ENCODE measurements at regions not wholly inside any gene's neighbourhood (a gene's known extent, or its start where the extent isn't known, plus 50 kb on each side); places are given as distances from the start of the nearest gene placed in this dataset.
"Not testable (repeated sequence)": the region's sequence is repeated elsewhere in the genome, so short reads cannot be mapped to it uniquely, and the experiment has no call there.

DNA sequence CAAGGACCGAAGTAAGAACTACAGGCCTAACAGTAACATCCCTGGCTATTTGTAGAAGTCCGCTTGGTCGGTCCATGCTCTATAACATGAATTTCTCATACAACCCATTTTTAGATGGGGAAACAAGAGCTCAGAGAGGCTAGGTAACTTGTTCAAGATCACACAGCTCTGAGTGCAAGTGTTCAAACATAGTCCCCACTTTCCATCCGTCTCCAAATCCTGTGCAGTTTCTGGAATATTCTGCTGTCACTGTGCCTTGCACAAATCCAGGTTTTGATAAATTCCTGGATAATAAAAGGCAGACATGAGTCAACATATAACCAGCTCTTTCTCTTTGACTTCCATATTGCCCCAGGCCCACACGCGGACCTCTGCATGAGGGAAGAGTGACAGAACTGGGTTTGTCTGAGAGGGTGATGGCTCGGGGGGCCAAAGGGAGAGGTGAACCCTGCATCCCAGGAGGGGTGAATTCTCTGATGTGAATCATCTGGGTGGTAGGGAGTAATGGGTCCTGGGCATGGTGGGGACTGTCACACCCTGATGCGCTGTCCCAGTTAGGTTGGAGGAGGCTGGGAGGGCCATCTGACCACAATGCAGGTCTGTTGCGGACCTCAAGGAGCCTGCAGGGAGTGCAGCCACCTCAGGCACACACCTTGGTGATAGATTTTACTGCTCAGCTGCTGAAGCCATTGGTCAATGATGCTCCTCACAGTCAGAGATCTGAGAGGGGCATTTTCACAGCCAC, 162.2 kb downstream of the SMAD6 start:
- no peak for DNase-seq (ENCODE audit: low spot score)
- no peak overlapping the region for H3K4me3 Mint-ChIP-seq (ENCODE audit: low read depth)
- H3K27me3 Mint-ChIP-seq (ENCODE audit: low read depth), result no peaks in the 10 kb centered on the region
- peaks cover 7% of the 10 kb centered on the region for H3K4me1 Mint-ChIP-seq (ENCODE audit: low read depth)
- intact Hi-C loops (cut with micrococcal nuclease), result no loop called here
- no peaks in the 10 kb centered on the region for H3K9me3 Mint-ChIP-seq
- no peak overlapping the region for H3K27ac Mint-ChIP-seq
- H3K36me3 Mint-ChIP-seq (ENCODE audit: low read depth), result no peaks in the 10 kb centered on the region

DNA sequence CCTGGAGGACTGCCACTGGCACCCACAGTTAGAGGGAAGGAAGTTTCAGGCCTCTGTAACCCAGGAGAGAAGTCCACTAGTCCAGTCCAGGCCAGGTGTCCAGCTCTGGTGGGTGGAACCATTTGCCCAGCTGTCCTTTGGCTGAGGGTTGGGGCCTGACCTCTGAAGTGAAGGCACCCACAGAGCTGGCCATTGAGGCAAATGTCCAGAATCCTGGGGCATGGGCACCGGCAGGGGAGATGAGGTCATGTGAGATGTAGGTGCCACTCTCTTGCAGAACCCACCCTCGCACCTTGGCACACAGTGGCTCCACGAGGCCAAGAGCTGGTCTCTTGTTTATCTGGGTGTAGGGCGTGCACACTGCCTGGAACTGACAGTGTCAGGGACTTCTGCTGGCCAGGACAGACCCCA, 162.8 kb downstream of the SMAD6 start:
- intact Hi-C loops (cut with micrococcal nuclease), result no loop called here
- peaks cover 3% of the 10 kb centered on the region for H3K27me3 Mint-ChIP-seq (ENCODE audit: low read depth)
- H3K27ac Mint-ChIP-seq, result no peak overlapping the region
- no peaks in the 10 kb centered on the region for H3K9me3 Mint-ChIP-seq
- H3K4me3 Mint-ChIP-seq (ENCODE audit: low read depth), result no peak overlapping the region
- no peak for DNase-seq (ENCODE audit: low spot score)
- H3K4me1 Mint-ChIP-seq (ENCODE audit: low read depth), result peaks cover 8% of the 10 kb centered on the region
- no peaks in the 10 kb centered on the region for H3K36me3 Mint-ChIP-seq (ENCODE audit: low read depth)

DNA sequence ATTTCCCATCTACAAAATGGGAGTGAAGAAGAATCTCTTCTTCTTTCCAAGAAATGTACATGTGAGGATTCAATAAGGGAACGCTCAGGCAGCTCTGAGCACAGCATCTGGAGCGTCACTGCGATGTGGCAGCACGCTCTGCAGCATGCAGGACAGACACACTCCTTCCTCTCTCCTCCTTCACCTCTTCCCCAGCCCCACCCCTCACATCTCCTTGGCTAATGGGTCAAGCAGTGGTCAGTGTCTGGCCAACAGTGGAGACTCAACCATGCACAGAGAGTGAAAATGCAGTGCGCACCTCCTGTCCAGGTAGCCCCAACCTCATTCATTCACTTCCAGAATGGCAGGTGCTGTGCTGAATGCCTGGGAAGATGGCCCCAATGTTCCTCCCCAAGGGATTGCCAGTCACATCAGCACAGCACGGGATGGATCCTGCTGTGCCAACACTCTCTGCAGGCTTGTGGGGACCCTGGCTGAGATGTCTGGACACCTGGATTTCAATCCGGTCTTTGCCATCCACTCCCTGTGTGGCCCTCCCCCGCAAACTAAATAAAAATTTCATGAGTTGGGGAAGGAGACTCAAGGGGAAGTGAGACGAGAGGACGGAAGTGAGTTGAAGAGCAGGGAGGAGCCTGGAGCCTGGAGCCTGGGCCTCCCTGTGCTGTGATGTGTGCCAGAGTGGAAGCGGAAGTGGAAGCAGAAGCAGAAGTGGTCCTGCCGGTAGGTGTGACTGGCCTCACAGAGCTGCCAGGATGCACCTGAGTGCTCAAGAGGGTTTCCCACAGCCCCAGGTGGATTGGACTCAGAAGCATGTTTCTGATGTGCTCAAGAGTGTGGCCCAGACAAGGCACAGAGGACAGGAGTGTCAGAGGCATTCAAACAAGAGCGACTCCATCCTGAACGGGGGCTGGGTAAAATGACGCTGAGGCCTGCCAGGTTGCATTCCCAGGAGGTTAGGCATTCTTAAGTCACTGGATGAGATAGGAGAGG, 163.9 kb downstream of the SMAD6 start:
- Mint-ChIP-seq H3K27me3 (ENCODE audit: low read depth) (peaks cover 7% of the 10 kb centered on the region), H3K27ac (no peak overlapping the region), H3K4me1 (ENCODE audit: low read depth) (peaks cover 11% of the 10 kb centered on the region), H3K36me3 (ENCODE audit: low read depth) (no peaks in the 10 kb centered on the region), H3K4me3 (ENCODE audit: low read depth) (no peak overlapping the region), H3K9me3 (no peaks in the 10 kb centered on the region)
- intact Hi-C loops (cut with micrococcal nuclease), result no loop called here
- DNase-seq (ENCODE audit: low spot score), result no peak

DNA sequence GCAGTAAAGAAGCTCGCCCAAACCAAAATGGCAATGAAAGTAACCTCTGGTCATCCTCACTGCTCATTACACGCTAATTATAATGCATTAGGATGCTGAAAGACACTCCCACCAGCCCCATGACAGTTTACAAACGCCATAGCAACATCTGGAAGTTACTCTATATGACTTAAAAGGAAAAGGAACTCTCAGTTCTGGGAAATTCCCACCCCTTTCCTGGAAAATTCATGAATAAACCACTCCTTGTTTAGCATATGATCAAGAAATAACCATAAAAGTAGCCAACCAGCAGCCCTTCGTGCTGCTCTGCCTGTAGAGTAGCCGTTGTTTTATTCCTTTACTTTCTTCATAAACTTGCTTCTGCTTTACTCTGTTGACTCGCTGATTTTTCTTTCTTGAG, 164.6 kb downstream of the SMAD6 start:
- Mint-ChIP-seq H3K36me3 (ENCODE audit: low read depth) (no peaks in the 10 kb centered on the region), H3K27ac (no peak overlapping the region), H3K4me1 (ENCODE audit: low read depth) (peaks cover 12% of the 10 kb centered on the region), H3K27me3 (ENCODE audit: low read depth) (peaks cover 7% of the 10 kb centered on the region), H3K9me3 (no peaks in the 10 kb centered on the region), H3K4me3 (ENCODE audit: low read depth) (no peak overlapping the region)
- intact Hi-C loops (cut with micrococcal nuclease), result no loop called here
- no peak for DNase-seq (ENCODE audit: low spot score)

DNA sequence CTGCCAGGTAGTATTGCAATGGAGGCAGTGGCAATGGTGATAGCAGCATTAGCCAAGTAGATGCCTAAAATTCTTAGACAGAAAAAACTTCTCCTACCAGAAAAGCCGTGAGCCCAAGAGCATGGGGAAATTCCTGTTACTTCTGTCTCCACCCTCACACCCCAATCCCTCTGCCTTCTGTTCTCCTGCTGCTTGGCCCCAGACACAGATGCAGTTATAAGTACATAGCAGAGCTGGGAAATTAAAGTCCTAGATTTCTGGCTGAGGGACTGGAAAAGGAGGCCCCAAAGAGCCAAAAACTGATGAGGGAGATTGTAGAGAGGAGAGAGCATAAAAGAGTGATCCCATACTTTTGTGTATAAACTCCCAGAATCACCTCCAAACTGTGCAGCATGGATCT, 166.9 kb downstream of the SMAD6 start:
- Mint-ChIP-seq H3K4me3 (ENCODE audit: low read depth) (no peak overlapping the region), H3K27ac (no peak overlapping the region), H3K4me1 (ENCODE audit: low read depth) (peaks cover 18% of the 10 kb centered on the region), H3K36me3 (ENCODE audit: low read depth) (no peaks in the 10 kb centered on the region), H3K9me3 (no peaks in the 10 kb centered on the region), H3K27me3 (ENCODE audit: low read depth) (peaks cover 11% of the 10 kb centered on the region)
- DNase-seq (ENCODE audit: low spot score), result no peak
- intact Hi-C loops (cut with micrococcal nuclease), result no loop called here

DNA sequence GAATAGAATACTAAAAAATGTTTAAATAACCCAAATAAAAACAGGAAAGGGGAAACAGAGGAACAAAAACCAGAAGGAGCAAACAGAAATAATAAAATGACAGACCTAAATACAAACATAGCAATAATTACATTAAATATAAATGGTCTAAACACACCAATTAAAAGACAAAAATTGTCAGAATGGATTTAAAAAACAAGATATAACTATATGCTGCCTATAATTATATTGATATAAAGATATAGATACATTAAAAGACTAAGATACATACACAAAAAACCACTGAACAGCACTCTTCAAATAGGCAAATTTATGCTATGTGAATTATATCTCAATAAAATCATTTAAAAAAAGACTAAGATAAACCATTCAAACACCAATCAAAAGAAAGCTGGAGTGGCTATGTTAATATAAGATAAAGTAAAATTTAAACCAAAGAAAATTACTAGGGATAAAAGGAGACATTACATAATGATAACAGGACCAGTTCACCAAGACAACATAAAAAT, 168.9 kb downstream of the SMAD6 start:
- intact Hi-C loops (cut with micrococcal nuclease), result no loop called here
- no peaks in the 10 kb centered on the region for H3K36me3 Mint-ChIP-seq (ENCODE audit: low read depth)
- H3K4me1 Mint-ChIP-seq (ENCODE audit: low read depth), result peaks cover 20% of the 10 kb centered on the region
- H3K4me3 Mint-ChIP-seq (ENCODE audit: low read depth), result no peak overlapping the region
- DNase-seq (ENCODE audit: low spot score), result no peak
- H3K27ac Mint-ChIP-seq, result no peak overlapping the region
- H3K9me3 Mint-ChIP-seq, result no peaks in the 10 kb centered on the region
- peaks cover 14% of the 10 kb centered on the region for H3K27me3 Mint-ChIP-seq (ENCODE audit: low read depth)

DNA sequence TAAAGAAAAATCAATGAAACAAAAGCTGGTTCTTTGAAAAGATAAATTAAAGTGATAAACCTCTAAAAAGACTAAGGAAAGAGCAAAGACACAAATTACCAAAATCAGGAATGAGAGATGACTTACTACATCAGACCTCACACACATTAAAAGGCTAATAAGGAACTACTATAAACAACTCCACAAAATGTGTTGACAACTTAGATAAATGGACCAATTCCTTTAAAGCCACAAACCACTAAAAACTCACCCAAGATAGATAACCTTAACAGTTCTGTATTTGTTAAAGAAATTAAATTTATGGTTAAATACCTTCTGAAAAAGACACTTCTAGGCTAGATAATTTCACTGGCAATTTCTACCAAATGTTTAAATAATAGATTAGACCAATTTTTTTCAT, 170.4 kb downstream of the SMAD6 start:
- peaks cover 20% of the 10 kb centered on the region for H3K4me1 Mint-ChIP-seq (ENCODE audit: low read depth)
- intact Hi-C loops (cut with micrococcal nuclease), result no loop called here

DNA sequence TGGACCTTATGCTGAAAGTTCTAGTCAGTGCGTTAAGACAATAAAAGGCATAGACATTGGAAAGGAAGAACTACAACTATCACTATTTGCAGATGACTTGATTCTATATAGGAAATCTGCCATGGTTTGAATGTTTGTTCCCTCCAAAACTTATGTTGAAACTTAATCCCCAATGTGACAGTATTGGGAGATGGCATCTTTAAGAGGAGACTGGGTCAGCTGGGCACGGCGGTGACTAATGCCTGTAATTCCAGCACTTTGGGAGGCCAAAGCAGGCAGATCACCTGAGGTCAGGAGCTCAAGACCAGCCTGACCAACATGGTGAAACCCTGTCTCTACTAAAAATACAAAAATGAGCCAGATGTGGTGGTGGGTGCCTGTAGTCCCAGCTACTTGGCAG, 171.3 kb downstream of the SMAD6 start:
- H3K27ac Mint-ChIP-seq; H3K36me3 Mint-ChIP-seq (ENCODE audit: low read depth); H3K4me3 Mint-ChIP-seq (ENCODE audit: low read depth); intact Hi-C loops (cut with micrococcal nuclease); DNase-seq (ENCODE audit: low spot score); H3K9me3 Mint-ChIP-seq: not testable (repeated sequence)
- H3K27me3 Mint-ChIP-seq (ENCODE audit: low read depth), result peaks cover 14% of the 10 kb centered on the region
- H3K4me1 Mint-ChIP-seq (ENCODE audit: low read depth), result peaks cover 20% of the 10 kb centered on the region

More for the DNA sequence above, 170.4 kb downstream of the SMAD6 start:
- no peak overlapping the region for H3K4me3 Mint-ChIP-seq (ENCODE audit: low read depth)
- no peaks in the 10 kb centered on the region for H3K9me3 Mint-ChIP-seq
- H3K36me3 Mint-ChIP-seq (ENCODE audit: low read depth), result no peaks in the 10 kb centered on the region
- DNase-seq (ENCODE audit: low spot score), result no peak
- H3K27me3 Mint-ChIP-seq (ENCODE audit: low read depth), result peaks cover 14% of the 10 kb centered on the region
- H3K27ac Mint-ChIP-seq, result no peak overlapping the region

DNA sequence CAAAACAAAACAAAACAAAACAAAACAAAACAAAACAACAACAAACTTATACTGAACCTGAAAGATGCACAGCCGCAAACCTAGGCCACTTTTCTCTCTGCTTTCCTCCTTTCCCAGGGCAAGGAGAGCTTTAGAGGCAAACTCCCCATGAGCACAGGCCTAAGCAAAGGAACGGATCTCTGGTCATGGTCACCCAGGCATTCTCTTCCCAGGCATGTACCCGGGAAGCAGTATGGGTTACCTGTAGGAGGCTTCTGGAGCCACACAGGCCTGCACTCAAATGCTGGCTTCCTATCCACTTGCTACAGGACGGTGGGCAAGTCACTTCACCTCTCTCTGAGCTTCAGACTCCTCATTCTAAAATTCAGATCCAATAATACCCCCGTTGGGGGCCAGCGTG, 171.8 kb downstream of the SMAD6 start:
- no peak overlapping the region for H3K4me3 Mint-ChIP-seq (ENCODE audit: low read depth)
- no peaks in the 10 kb centered on the region for H3K9me3 Mint-ChIP-seq
- H3K36me3 Mint-ChIP-seq (ENCODE audit: low read depth), result no peaks in the 10 kb centered on the region
- H3K27me3 Mint-ChIP-seq (ENCODE audit: low read depth), result peaks cover 14% of the 10 kb centered on the region
- intact Hi-C loops (cut with micrococcal nuclease), result no loop called here
- H3K4me1 Mint-ChIP-seq (ENCODE audit: low read depth), result peaks cover 20% of the 10 kb centered on the region
- peak; percentile 6 for DNase-seq (ENCODE audit: low spot score)
- no peak overlapping the region for H3K27ac Mint-ChIP-seq

DNA sequence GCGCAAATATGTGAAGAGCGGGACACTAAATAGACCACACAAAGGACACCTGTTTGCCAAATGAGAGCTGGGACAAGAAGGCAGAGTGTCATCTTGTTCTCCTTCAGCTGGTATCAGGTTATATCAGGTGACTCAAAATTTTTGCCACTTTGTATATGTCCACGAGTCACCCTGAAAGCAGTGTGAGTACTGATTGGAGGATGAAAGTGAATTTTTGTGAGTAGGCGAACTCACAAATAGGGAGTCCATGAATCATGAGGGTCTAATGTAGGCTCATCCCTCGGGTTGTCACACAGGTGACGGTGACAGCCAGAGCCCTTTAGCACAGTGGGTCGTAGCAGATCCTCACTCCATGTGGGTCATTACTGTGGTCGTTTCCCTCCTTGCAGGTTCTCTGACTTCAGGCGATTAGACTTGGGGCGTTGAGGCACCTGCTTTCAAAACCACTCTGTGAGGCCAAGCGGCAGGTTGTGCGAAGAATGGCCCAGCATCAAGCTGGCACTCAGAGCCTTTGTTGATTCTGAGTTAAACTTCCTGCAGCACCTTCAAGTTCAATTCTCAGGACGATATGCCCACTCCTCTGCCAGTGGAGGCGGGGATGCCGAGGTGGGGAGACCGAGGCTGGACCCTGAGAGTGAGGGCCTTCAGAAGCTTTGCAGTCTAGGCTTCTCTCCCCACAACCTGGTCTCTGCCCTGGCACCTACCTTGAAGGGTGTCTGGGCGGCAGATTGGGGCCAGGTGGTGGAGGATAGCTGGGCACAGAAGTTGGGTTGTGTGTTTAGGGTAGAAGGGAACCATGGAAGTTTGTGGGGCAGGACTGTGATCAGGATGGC, 173.8 kb downstream of the SMAD6 start:
- Mint-ChIP-seq H3K9me3 (no peaks in the 10 kb centered on the region), H3K4me3 (ENCODE audit: low read depth) (no peak overlapping the region), H3K27me3 (ENCODE audit: low read depth) (peaks cover 6% of the 10 kb centered on the region), H3K27ac (no peak overlapping the region), H3K4me1 (ENCODE audit: low read depth) (peaks cover 17% of the 10 kb centered on the region), H3K36me3 (ENCODE audit: low read depth) (no peaks in the 10 kb centered on the region)
- intact Hi-C loops (cut with micrococcal nuclease), result no loop called here
- peak; percentile 3 for DNase-seq (ENCODE audit: low spot score)

DNA sequence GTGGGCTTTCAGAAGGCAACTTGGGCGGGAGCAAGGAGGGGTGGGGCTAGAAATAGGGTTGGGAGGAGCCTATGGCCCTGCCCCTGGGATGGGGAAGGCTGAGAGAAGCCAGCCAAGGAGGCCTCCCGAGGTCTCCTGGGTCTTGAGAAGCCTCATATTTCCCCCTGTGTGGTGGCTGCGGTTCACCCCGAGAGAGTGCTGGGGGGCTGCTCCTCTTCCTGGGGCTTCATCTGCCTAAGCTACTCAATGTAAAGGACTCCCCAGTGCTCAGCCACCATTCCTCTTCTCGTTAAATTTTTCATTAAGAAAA, 174.3 kb downstream of the SMAD6 start:
- Mint-ChIP-seq H3K4me3 (ENCODE audit: low read depth) (no peak overlapping the region), H3K36me3 (ENCODE audit: low read depth) (no peaks in the 10 kb centered on the region), H3K27ac (no peak overlapping the region), H3K4me1 (ENCODE audit: low read depth) (peaks cover 16% of the 10 kb centered on the region), H3K9me3 (no peaks in the 10 kb centered on the region), H3K27me3 (ENCODE audit: low read depth) (peaks cover 6% of the 10 kb centered on the region)
- intact Hi-C loops (cut with micrococcal nuclease), result no loop called here
- DNase-seq (ENCODE audit: low spot score), result peak; percentile 3

DNA sequence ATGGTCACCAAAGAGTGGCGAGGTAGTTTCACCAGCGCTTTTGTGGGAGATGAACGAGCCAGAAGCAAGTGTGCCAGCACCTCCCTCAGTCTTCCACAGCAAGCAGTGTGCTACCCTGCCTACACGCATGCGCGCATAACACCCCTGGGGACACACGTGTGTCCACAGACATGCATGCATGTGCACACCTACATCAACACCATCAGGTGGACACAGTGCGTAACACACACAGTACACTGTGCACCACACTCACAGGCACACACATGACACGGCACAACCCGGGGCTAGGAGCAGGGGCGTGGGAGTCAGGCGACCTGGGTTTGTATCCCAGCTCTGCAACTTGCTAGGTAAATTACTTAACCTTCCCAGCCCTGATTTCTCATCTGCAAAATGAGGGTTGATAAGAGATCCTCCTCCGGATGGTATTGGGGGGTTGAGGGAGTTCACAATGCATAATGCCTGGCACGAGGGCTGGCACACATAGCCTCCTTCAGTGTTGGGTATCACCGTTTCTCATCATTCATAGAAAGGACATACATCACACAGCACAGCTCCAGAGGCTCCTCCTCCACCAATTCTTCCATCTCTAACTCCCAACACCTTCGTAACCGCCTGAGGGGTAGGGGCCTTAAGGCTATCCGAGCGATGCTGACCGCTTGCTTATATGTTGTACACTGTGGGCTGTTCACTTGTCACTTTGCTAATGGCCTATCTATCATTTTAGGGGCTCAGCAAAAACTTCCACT, 174.9 kb downstream of the SMAD6 start:
- H3K9me3 Mint-ChIP-seq, result no peaks in the 10 kb centered on the region

More for the DNA sequence above, 174.9 kb downstream of the SMAD6 start:
- H3K4me3 Mint-ChIP-seq (ENCODE audit: low read depth), result no peak overlapping the region
- no peak overlapping the region for H3K27ac Mint-ChIP-seq
- no peaks in the 10 kb centered on the region for H3K36me3 Mint-ChIP-seq (ENCODE audit: low read depth)
- intact Hi-C loops (cut with micrococcal nuclease), result no loop called here
- peaks cover 6% of the 10 kb centered on the region for H3K27me3 Mint-ChIP-seq (ENCODE audit: low read depth)
- peak; percentile 4 for DNase-seq (ENCODE audit: low spot score)
- peaks cover 14% of the 10 kb centered on the region for H3K4me1 Mint-ChIP-seq (ENCODE audit: low read depth)

All from activated T-helper 2 cell treated with anti-CD3 and anti-CD28 coated beads, Interferon-gamma antibody, Interleukin-2, Interleukin-4, amounts not matched to agents 10 μg/mL and 5 μg/mL and 100 μg/mL, durations not matched to agents 14 hours and 24 hours and 36 hours (primary cell).